Stimulated activated CD8-positive, alpha-beta memory T cell treated with anti-CD3 and anti-CD28 coated beads, Interleukin-7, amount 100 ng/mL, for 4 hours (primary cell): ENCODE measurements at regions not wholly inside any gene's neighbourhood (a gene's known extent, or its start where the extent isn't known, plus 50 kb on each side); places are given as distances from the start of the nearest gene placed in this dataset.
"Not testable (repeated sequence)": the region's sequence is repeated elsewhere in the genome, so short reads cannot be mapped to it uniquely, and the experiment has no call there.

Source experiments
- DNase-seq, 2 donors: peaks; one replicate each; pipeline ENCODE4 v3.0.0-alpha.2; 2020; ENCODE audit warnings: low read depth in 2 of 2

GRCh38 chr4:124426279-124426678 is 286.3 kb downstream of the ANKRD50 start:
- no peak for DNase-seq

GRCh38 chr4:124427095-124427767 is 285.3 kb downstream of the ANKRD50 start:
- no peak for DNase-seq

- DNase-seq = no peak
Observed at GRCh38 chr4:124428648-124429047, 283.9 kb downstream of the ANKRD50 start.

- no peak for DNase-seq
Observed at GRCh38 chr4:124429746-124430250, 282.7 kb downstream of the ANKRD50 start.

- DNase-seq = no peak
Observed at GRCh38 chr4:124431653-124432192, 280.8 kb downstream of the ANKRD50 start.

GRCh38 chr4:124432500-124432899 is 280.0 kb downstream of the ANKRD50 start:
- DNase-seq = no peak

- no peak for DNase-seq
Observed at GRCh38 chr4:124433044-124433443, 279.5 kb downstream of the ANKRD50 start.

- no peak for DNase-seq
Observed at GRCh38 chr4:124433500-124433899, 279.0 kb downstream of the ANKRD50 start.

- no peak for DNase-seq
Observed at GRCh38 chr4:124435274-124435950, 277.1 kb downstream of the ANKRD50 start.

GRCh38 chr4:124437853-124438495 is 274.6 kb downstream of the ANKRD50 start:
- no peak for DNase-seq

- no peak for DNase-seq
Observed at GRCh38 chr4:124445071-124445470, 267.5 kb downstream of the ANKRD50 start.

- DNase-seq = no peak
Observed at GRCh38 chr4:124449881-124450280, 262.7 kb downstream of the ANKRD50 start.

- DNase-seq = no peak
Observed at GRCh38 chr4:124450851-124451250, 261.7 kb downstream of the ANKRD50 start.

GRCh38 chr4:124454772-124455270 is 257.7 kb downstream of the ANKRD50 start:
- no peak for DNase-seq

- DNase-seq = no peak
Observed at GRCh38 chr4:124455671-124456070, 256.9 kb downstream of the ANKRD50 start.

GRCh38 chr4:124459196-124459940 is 253.2 kb downstream of the ANKRD50 start:
- no peak for DNase-seq

- no peak for DNase-seq
Observed at GRCh38 chr4:124459941-124460310, 252.6 kb downstream of the ANKRD50 start.

- not testable (repeated sequence) for DNase-seq
Observed at GRCh38 chr4:124461592-124461991, 250.9 kb downstream of the ANKRD50 start.

GRCh38 chr4:124462954-124463828 is 249.3 kb downstream of the ANKRD50 start:
- DNase-seq = no peak

- DNase-seq = no peak
Observed at GRCh38 chr4:124464836-124465235, 247.7 kb downstream of the ANKRD50 start.

- DNase-seq = no peak
Observed at GRCh38 chr4:124468360-124468759, 244.2 kb downstream of the ANKRD50 start.
